Peyer's patch (tissue), 4 donors: ENCODE measurements at regions not wholly inside any gene's neighbourhood (a gene's known extent, or its start where the extent isn't known, plus 50 kb on each side); places are given as distances from the start of the nearest gene placed in this dataset.

Experiments used
- CTCF ChIP-seq, 6 experiments: fragments of 450-650 bp in 4 of 6; fragments of 200-600 bp in 2 of 6; sonication (generic) in 1 of 6; IDR thresholded peaks; one replicate each; pipeline ENCODE4 v1.5.1; 2017 to 2019; ENCODE audit warnings: antibody characterized with exemption in 6 of 6, mild to moderate bottlenecking in 3 of 6, moderate library complexity in 1 of 6
- POLR2A ChIP-seq, 2 donors: fragments of 450-650 bp; IDR thresholded peaks; one replicate each; pipeline ENCODE4 v1.5.1; 2017; ENCODE audit warnings: antibody characterized with exemption in 2 of 2, mild to moderate bottlenecking in 2 of 2, moderate library complexity in 2 of 2

- TF ChIP-seq CTCF (IDR thresholded peaks at IDR 0.05) (no peak), POLR2A (IDR thresholded peaks at IDR 0.05) (no peak)
Measured at GRCh38 chr16:86270696-86271095, 239.6 kb upstream of the FOXF1 start.
